Stomach smooth muscle (tissue), 2 donors: ENCODE measurements at regions not wholly inside any gene's neighbourhood (a gene's known extent, or its start where the extent isn't known, plus 50 kb on each side); places are given as distances from the start of the nearest gene placed in this dataset.

Experiments used
- H3K27ac ChIP-seq: one replicate; pipeline ENCODE4 v1.7.0; 2013; ENCODE audit warnings: mild to moderate bottlenecking, low read length, inconsistent platforms
- H3K27me3 ChIP-seq, 2 donors: one replicate each; pipeline ENCODE4 v1.7.0; 2013; ENCODE audit warnings: low read length in 2 of 2; ENCODE audit not compliant: insufficient read depth in 2 of 2, control insufficient read depth in 1 of 2
- H3K36me3 ChIP-seq, 2 donors: one replicate each; pipeline ENCODE4 v1.7.0; 2013; ENCODE audit warnings: low read length in 2 of 2; ENCODE audit not compliant: control insufficient read depth in 2 of 2, insufficient read depth in 2 of 2
- H3K4me1 ChIP-seq: one replicate; pipeline ENCODE4 v1.7.0; 2013; ENCODE audit warnings: low read length; ENCODE audit not compliant: control insufficient read depth, insufficient read depth
- H3K4me3 ChIP-seq, 2 donors: one replicate each; pipeline ENCODE4 v1.7.0; 2013; ENCODE audit warnings: low read length in 2 of 2
- H3K9ac ChIP-seq, 2 donors: one replicate each; pipeline ENCODE4 v1.7.0; 2013; ENCODE audit warnings: low read length in 2 of 2, mild to moderate bottlenecking in 1 of 2
- H3K9me3 ChIP-seq, 2 donors: one replicate each; pipeline ENCODE4 v1.7.0; 2013; ENCODE audit warnings: low read length in 2 of 2; ENCODE audit not compliant: control insufficient read depth in 2 of 2
- donor health status: healthy.
- donor health status: Pancreatic carcinoma.

GRCh38 chr6:795046-795685 is 102.2 kb upstream of the EXOC2 start:
- Histone ChIP-seq H3K9me3 (no peaks in the 10 kb centered on the region), H3K9ac (no peak overlapping the region), H3K27ac (no peak overlapping the region), H3K4me1 (peaks cover 3% of the 10 kb centered on the region), H3K4me3 (no peak overlapping the region), H3K36me3 (no peaks in the 10 kb centered on the region), H3K27me3 (peaks cover 0 to 4% of the 10 kb centered on the region in 2 donors)

- Histone ChIP-seq H3K4me3 (no peak overlapping the region), H3K27ac (no peak overlapping the region), H3K4me1 (peaks cover 3% of the 10 kb centered on the region), H3K36me3 (no peaks in the 10 kb centered on the region), H3K27me3 (peaks cover 0 to 4% of the 10 kb centered on the region in 2 donors), H3K9me3 (no peaks in the 10 kb centered on the region), H3K9ac (no peak overlapping the region)
These were observed 100.3 kb upstream of the EXOC2 start for GRCh38 chr6:793261-793660.

DNA sequence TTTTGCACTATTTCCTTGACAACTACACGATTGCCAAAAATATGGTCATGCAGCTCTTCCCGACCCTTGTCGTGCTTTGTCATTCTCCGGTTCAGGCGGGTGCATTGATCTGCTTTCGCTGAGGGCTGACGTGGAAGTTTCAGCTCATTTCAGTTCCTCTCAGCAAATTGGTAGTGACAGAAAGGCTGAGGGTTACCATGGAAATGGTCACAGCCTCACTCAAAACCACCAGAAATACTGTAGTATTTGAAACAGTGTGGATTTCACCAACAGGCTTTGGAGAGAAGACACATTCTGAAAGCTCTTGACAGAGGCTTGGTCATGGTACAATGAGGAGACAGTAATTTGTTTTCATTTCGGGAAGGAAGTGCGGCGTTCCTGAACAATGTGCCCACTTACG is 99.7 kb upstream of the EXOC2 start:
- Histone ChIP-seq H3K4me3 (no peak overlapping the region), H3K27ac (no peak overlapping the region), H3K36me3 (no peaks in the 10 kb centered on the region), H3K4me1 (peaks cover 3% of the 10 kb centered on the region), H3K9me3 (no peaks in the 10 kb centered on the region), H3K27me3 (peaks cover 0 to 4% of the 10 kb centered on the region in 2 donors), H3K9ac (no peak overlapping the region)

DNA sequence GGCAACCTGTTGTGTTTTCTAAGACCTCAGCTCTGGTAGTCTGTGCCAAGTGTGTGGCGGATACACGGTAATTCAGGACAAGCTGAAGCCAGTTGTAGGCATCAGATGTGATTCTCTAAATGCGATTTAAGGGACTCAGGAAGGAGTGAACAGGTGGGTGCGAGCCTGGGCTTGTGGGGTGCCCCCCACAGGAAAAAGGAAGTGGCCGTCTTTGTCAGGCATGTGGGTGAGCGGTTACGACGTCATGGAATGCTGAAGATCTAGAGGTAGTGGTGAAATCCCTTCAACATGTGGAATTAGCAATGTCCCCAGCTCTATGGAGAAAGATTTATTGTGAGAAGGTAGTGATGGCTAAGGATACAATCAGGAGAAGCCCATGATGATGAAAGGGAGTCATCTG is 95.1 kb upstream of the EXOC2 start:
- H3K36me3 ChIP-seq: no peaks in the 10 kb centered on the region
- H3K9ac ChIP-seq: no peak overlapping the region
- H3K27me3 ChIP-seq: peaks cover 0 to 4% of the 10 kb centered on the region in 2 donors
- H3K27ac ChIP-seq: no peak overlapping the region
- no peaks in the 10 kb centered on the region for H3K4me1 ChIP-seq
- no peak overlapping the region for H3K4me3 ChIP-seq
- H3K9me3 ChIP-seq: no peaks in the 10 kb centered on the region

GRCh38 chr6:786946-787763 is 94.2 kb upstream of the EXOC2 start:
- no peak overlapping the region for H3K27ac ChIP-seq
- no peaks in the 10 kb centered on the region for H3K9me3 ChIP-seq
- H3K36me3 ChIP-seq: no peaks in the 10 kb centered on the region
- peaks cover 0 to 4% of the 10 kb centered on the region in 2 donors for H3K27me3 ChIP-seq
- H3K9ac ChIP-seq: no peak overlapping the region
- H3K4me3 ChIP-seq: no peak overlapping the region
- no peaks in the 10 kb centered on the region for H3K4me1 ChIP-seq

DNA sequence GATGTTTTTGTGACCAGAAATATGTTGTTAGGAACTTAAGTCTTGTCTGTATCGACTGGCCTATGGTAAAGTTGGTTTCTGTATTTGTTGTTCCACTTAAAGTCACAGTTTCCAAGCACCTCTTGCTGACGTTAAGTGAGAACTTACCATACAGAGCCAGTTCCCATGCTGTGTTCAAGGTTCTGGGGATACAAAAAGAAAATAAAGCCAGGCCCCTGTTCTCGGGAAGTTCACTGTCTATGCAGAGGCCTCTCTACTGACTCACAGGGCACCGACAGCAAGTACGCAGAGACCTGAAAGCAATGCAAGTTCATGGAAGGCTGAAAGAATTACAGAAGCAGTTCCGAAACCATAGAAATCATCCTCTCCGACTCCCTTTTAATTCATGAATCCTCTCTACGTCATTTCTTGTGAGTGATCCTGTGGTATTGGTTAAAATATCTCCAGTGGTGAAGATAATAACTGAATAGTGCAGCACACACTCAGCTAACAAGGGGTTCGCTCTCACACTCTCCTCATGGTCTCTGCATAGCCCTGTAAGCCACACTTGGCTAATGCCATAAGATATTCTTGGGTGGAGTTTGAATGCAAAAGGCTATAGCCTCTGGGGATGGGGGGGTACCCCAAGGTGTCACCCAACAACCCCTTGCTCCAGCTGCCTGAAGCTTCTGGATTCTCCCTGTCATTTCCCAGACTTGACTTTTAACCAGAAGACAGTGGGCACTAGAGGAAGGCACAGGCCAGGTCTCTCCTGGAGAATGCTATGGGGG is 91.2 kb upstream of the EXOC2 start:
- H3K4me3 ChIP-seq: no peak overlapping the region
- H3K36me3 ChIP-seq: no peaks in the 10 kb centered on the region
- H3K9ac ChIP-seq: no peak overlapping the region
- no peaks in the 10 kb centered on the region for H3K27me3 ChIP-seq
- no peaks in the 10 kb centered on the region for H3K9me3 ChIP-seq
- H3K27ac ChIP-seq: no peak overlapping the region
- no peaks in the 10 kb centered on the region for H3K4me1 ChIP-seq

GRCh38 chr6:782141-782540 is 89.2 kb upstream of the EXOC2 start:
- Histone ChIP-seq H3K36me3 (no peaks in the 10 kb centered on the region), H3K27ac (no peak overlapping the region), H3K27me3 (no peaks in the 10 kb centered on the region), H3K4me1 (no peaks in the 10 kb centered on the region), H3K4me3 (no peak overlapping the region), H3K9ac (no peak overlapping the region), H3K9me3 (no peaks in the 10 kb centered on the region)

DNA sequence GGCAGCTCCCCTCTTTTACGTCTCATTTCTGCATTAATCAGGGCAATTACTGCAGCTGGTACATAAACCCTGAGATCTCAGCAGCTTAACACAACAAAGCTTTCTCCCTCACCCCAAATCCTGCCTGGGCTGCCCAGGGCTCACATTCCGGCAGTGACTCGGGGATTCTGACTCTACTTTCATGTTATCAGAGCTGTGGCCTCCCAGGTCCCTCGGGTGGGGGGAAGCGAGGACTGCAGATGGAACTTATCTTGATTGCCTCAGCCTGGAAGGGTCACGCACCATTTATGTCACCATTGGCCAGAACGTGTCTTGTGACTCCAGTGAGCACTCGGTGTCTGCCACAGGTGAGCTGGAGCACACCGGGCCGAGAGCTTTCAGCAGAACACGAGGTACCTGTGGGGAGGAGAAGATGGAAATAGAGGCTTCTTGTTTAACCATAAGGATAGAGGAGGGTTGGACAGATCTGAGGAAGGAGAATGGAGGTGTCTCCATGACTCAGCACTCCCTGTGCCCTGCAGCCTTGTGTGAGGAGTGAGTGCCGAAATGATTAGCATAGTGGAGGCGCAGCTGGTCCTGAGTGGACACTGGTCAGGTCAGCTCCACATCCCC is 88.5 kb upstream of the EXOC2 start:
- Histone ChIP-seq H3K27me3 (no peaks in the 10 kb centered on the region), H3K9me3 (no peaks in the 10 kb centered on the region), H3K9ac (no peak overlapping the region), H3K36me3 (no peaks in the 10 kb centered on the region), H3K4me3 (no peak overlapping the region), H3K27ac (no peak overlapping the region), H3K4me1 (peaks cover 2% of the 10 kb centered on the region)

DNA sequence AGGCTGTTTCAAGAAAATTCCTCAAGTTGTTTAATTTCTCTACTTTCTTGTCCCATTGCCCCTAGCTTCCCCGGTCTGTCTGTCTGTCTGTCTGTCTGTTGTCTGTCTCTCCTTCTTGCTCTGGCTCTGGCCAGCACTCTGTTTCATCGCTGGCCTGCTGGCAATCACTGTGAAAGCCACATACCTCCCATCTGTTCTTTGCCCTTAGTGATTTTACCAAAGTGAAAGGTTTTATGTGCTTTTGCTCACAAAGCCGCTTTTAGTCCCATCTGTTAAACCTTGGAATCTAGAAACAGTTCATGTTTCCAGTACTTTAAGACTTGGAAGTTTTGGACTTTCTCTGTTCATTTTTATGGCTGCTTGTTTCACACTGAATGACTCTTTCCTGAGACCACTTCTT is 87.8 kb upstream of the EXOC2 start:
- Histone ChIP-seq H3K36me3 (no peaks in the 10 kb centered on the region), H3K4me3 (no peak overlapping the region)

GRCh38 chr6:776951-777350 is 84.0 kb upstream of the EXOC2 start:
- Histone ChIP-seq H3K9ac (no peak overlapping the region), H3K27ac (no peak overlapping the region), H3K27me3 (no peaks in the 10 kb centered on the region), H3K4me3 (no peak overlapping the region), H3K9me3 (no peaks in the 10 kb centered on the region), H3K4me1 (peaks cover 4% of the 10 kb centered on the region), H3K36me3 (no peaks in the 10 kb centered on the region)

More for the DNA sequence above, 87.8 kb upstream of the EXOC2 start:
- no peaks in the 10 kb centered on the region for H3K9me3 ChIP-seq
- H3K4me1 ChIP-seq: peaks cover 4% of the 10 kb centered on the region
- H3K27me3 ChIP-seq: no peaks in the 10 kb centered on the region
- no peak overlapping the region for H3K27ac ChIP-seq
- H3K9ac ChIP-seq: no peak overlapping the region
